COLO668 (cell line): ENCODE measurements at regions not wholly inside any gene's neighbourhood (a gene's known extent, or its start where the extent isn't known, plus 50 kb on each side); places are given as distances from the start of the nearest gene placed in this dataset.

Source experiments
- DNase-seq: peaks from one replicate; lab custom pipeline; 2025; ENCODE audit not compliant: unreplicated experiment; lab: John Stamatoyannopoulos, UW

GRCh38 chr14:29030970-29031369 lies 264.4 kb downstream of the FOXG1 start:
- DNase-seq: no peak

GRCh38 chr14:29035134-29035533 lies 268.5 kb downstream of the FOXG1 start:
- no peak for DNase-seq

- DNase-seq: no peak
These were observed 270.8 kb downstream of the FOXG1 start for GRCh38 chr14:29037411-29037810.

GRCh38 chr14:29039171-29039570 lies 272.6 kb downstream of the FOXG1 start:
- no peak for DNase-seq

GRCh38 chr14:29042551-29042950 lies 276.0 kb downstream of the FOXG1 start:
- DNase-seq: no peak

GRCh38 chr14:29043737-29044136 lies 277.1 kb downstream of the FOXG1 start:
- DNase-seq: no peak

- no peak for DNase-seq
These were observed 278.6 kb downstream of the FOXG1 start for GRCh38 chr14:29045237-29045636.

- DNase-seq: no peak
These were observed 287.5 kb downstream of the FOXG1 start for GRCh38 chr14:29054119-29054518.

- no peak for DNase-seq
These were observed 289.5 kb downstream of the FOXG1 start for GRCh38 chr14:29056041-29056566.

- no peak for DNase-seq
These were observed 295.1 kb downstream of the FOXG1 start for GRCh38 chr14:29061702-29062101.

GRCh38 chr14:29062466-29062865 lies 295.9 kb downstream of the FOXG1 start:
- no peak for DNase-seq

GRCh38 chr14:29062976-29063375 lies 296.4 kb downstream of the FOXG1 start:
- DNase-seq: no peak

- DNase-seq: no peak
These were observed 297.8 kb downstream of the FOXG1 start for GRCh38 chr14:29064305-29064900.

- no peak for DNase-seq
These were observed 302.6 kb downstream of the FOXG1 start for GRCh38 chr14:29069228-29069627.

GRCh38 chr14:29075761-29076160 lies 309.2 kb downstream of the FOXG1 start:
- DNase-seq: no peak

GRCh38 chr14:29077916-29078315 lies 311.3 kb downstream of the FOXG1 start:
- no peak for DNase-seq

GRCh38 chr14:29078810-29079522 lies 312.4 kb downstream of the FOXG1 start:
- DNase-seq: no peak

GRCh38 chr14:29085546-29085945 lies 319.0 kb downstream of the FOXG1 start:
- no peak for DNase-seq

- no peak for DNase-seq
These were observed 323.3 kb downstream of the FOXG1 start for GRCh38 chr14:29089849-29090248.

GRCh38 chr14:29092121-29092520 lies 325.5 kb downstream of the FOXG1 start:
- no peak for DNase-seq

GRCh38 chr14:29097476-29097875 lies 330.9 kb downstream of the FOXG1 start:
- no peak for DNase-seq

GRCh38 chr14:29098656-29099055 lies 332.1 kb downstream of the FOXG1 start:
- no peak for DNase-seq

GRCh38 chr14:29102266-29102665 lies 335.7 kb downstream of the FOXG1 start:
- DNase-seq: no peak
